Lower leg skin (tissue), 4 donors: ENCODE measurements at regions not wholly inside any gene's neighbourhood (a gene's known extent, or its start where the extent isn't known, plus 50 kb on each side); places are given as distances from the start of the nearest gene placed in this dataset.

Source experiments
- DNase-seq, 2 donors: peaks; one replicate each; pipeline ENCODE4 v3.0.0-alpha.2; 2019; ENCODE audit warnings: low spot score in 2 of 2
- H3K4me3 ChIP-seq: fragments of 200-600 bp; sonication (generic); 2 replicates; pipeline ENCODE4 v1.5.1; 2017; ENCODE audit warnings: mild to moderate bottlenecking, low read depth; ENCODE audit not compliant: poor library complexity, severe bottlenecking
- POLR2A ChIP-seq, 2 donors: fragments of 450-650 bp; IDR thresholded peaks; one replicate each; pipeline ENCODE4 v1.6.1; 2016 to 2017; ENCODE audit warnings: antibody characterized with exemption in 2 of 2, mild to moderate bottlenecking in 1 of 2, moderate library complexity in 1 of 2
- WGBS, 2 donors: methylation state at CpG; one replicate each; pipeline ENCODE4 v1.1.5; 2018; 5-methylcytosine and 5-hydroxymethylcytosine counted together
- intact Hi-C: fragments of 100-400 bp; cut with DNase I; formaldehyde crosslinking; loops from one replicate; pipeline ENCODE4 v1.15.0; 2023; ENCODE audit warnings: low total_unique reads
- TF ChIP-seq, protein P1 (sequence below), 3 donors: fragments of 450-650 bp; IDR thresholded peaks; one replicate each; pipeline ENCODE4 v1.5.1; 2016; ENCODE audit warnings: antibody characterized with exemption in 3 of 3, mild to moderate bottlenecking in 3 of 3, moderate library complexity in 2 of 3

DNA sequence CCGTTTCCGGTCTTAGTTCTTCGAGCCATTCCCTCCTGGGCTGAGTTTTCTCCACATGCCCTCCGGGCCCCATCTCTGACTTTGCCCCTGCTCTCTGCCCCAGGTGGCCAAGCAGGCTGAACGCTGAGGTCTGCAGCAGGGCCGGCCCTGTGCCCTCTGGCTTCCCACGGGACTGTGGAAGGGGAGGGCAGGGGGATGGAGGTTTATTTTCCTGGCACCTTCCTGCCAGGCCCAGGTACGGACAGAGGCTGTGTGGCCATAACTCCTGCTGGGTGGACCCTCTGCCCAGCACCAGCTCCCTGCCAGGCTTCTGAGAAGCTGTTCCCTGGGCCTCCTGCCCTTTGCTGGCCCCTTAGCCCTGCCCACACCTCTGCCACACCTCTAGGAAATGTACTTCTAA lies 164.0 kb downstream of the TFCP2L1 start:
- intact Hi-C loops: no loop called here
- 80 to 81% methylated on average over 8 of the region's 8 CpGs for WGBS, 2 donors
- TF ChIP-seq POLR2A (IDR thresholded peaks at IDR 0.05): no peak
- TF ChIP-seq, protein P1, sequence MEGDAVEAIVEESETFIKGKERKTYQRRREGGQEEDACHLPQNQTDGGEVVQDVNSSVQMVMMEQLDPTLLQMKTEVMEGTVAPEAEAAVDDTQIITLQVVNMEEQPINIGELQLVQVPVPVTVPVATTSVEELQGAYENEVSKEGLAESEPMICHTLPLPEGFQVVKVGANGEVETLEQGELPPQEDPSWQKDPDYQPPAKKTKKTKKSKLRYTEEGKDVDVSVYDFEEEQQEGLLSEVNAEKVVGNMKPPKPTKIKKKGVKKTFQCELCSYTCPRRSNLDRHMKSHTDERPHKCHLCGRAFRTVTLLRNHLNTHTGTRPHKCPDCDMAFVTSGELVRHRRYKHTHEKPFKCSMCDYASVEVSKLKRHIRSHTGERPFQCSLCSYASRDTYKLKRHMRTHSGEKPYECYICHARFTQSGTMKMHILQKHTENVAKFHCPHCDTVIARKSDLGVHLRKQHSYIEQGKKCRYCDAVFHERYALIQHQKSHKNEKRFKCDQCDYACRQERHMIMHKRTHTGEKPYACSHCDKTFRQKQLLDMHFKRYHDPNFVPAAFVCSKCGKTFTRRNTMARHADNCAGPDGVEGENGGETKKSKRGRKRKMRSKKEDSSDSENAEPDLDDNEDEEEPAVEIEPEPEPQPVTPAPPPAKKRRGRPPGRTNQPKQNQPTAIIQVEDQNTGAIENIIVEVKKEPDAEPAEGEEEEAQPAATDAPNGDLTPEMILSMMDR (IDR thresholded peaks at IDR 0.05): no peak
- DNase-seq: no peak
- no peak overlapping the region for H3K4me3 ChIP-seq

DNA sequence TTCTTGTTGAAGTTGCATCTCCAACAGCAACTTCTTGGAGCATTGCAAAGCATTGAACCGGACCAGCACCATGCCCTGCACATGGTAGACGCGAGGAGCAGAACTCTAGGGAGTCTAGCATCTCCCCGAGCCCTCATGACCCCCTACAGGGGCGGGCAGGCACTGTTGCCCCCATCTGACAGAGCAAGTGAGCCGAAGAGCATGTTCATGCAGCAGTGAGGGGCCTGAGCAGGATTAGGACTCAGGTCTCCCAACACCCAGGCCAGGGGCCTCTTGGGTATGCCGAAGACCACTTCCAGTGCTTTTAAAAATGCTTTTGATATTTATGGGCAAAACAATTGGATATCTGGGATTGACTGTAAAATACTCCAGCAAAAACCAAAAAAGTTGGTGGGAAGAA lies 163.3 kb downstream of the TFCP2L1 start:
- TF ChIP-seq, protein P1 (IDR thresholded peaks at IDR 0.05): no peak
- no peak for TF ChIP-seq POLR2A (IDR thresholded peaks at IDR 0.05)
- intact Hi-C loops: no loop called here
- WGBS, 2 donors: 81 to 93% methylated on average over 7 of the region's 7 CpGs
- DNase-seq: no peak
- no peak overlapping the region for H3K4me3 ChIP-seq

DNA sequence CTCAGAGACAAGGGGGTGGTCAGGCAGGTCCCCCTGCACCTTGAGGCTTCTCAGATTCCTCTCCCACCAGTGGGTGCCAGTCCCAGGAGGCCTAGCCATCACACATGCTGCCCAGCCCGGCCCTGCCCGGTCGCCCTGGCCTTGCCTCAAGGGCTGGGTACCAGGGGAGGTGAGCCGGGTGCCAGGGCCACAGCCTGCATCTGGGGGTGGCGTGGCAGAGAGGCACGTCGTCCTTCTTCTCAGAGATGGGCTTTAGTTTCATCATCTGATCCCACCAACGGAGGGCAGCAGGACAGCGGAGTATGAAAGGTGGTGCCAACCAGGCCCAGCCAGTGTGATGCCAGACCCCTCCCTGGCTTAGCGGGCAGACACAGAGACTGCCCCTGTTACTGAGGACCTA lies 161.7 kb downstream of the TFCP2L1 start:
- no peak overlapping the region for H3K4me3 ChIP-seq
- intact Hi-C loops: no loop called here
- no peak for DNase-seq
- TF ChIP-seq, protein P1 (IDR thresholded peaks at IDR 0.05): no peak
- no peak for TF ChIP-seq POLR2A (IDR thresholded peaks at IDR 0.05)
- 90% methylated on average over 6 to 9 of the region's 10 CpGs for WGBS, 2 donors

DNA sequence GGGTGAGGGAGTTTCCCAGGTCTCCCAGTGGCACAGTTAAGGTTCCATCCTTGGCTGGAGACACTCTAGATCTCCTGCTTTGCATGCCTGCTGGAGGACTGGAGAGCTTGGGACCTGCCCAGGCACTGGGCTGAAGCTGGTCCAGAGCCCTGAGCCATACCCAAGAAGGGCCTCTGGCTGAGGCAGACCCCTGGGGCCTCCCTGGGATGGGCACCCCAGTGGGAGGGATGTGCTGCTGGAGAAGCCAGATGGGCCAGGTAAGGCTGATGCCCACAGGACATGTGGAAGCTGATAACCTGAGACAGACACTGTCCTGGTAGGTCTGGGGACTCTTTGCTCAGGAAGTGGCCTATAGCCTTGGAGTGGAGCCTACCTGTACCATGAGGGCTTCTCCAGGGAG lies 160.7 kb downstream of the TFCP2L1 start:
- DNase-seq: no peak
- intact Hi-C loops: no loop called here
- TF ChIP-seq, protein P1 (IDR thresholded peaks at IDR 0.05): no peak
- TF ChIP-seq POLR2A (IDR thresholded peaks at IDR 0.05): no peak
- H3K4me3 ChIP-seq: no peak overlapping the region

DNA sequence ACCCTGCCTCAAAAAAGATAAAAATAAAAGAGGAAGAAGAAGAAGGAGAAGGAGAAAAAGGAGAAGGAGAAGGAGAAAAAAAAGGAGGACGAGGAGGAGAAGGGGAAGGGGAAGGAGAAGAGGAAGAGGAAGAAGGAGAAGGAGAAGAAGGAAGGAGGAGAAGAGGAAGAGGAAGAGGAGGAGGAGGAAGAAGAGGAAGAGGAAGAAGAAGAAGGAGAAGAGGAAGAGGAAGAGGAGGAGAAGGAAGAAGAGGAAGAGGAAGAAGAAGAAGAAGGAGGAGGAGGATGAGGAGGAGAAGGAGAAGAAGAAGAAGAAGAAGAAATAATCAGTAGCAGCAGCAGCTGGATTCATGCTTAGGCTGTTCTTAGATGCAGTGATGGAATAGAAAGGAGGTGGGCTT lies 159.7 kb downstream of the TFCP2L1 start:
- no peak for TF ChIP-seq POLR2A (IDR thresholded peaks at IDR 0.05)
- TF ChIP-seq, protein P1 (IDR thresholded peaks at IDR 0.05): no peak
- WGBS, 2 donors: 60 to 77% methylated on average over 1 of the region's 1 CpG
- no peak overlapping the region for H3K4me3 ChIP-seq
- DNase-seq: no peak
- intact Hi-C loops: no loop called here
